Stimulated activated CD4-positive, alpha-beta T cell treated with anti-CD3 and anti-CD28 coated beads, Interleukin-1b, Interleukin-23, amount 100 ng/mL, for 1 hour (primary cell): ENCODE measurements at regions not wholly inside any gene's neighbourhood (a gene's known extent, or its start where the extent isn't known, plus 50 kb on each side); places are given as distances from the start of the nearest gene placed in this dataset.
"Not testable (repeated sequence)": the region's sequence is repeated elsewhere in the genome, so short reads cannot be mapped to it uniquely, and the experiment has no call there.

Experiments
- DNase-seq, 2 donors: peaks; one replicate each; pipeline ENCODE4 v3.0.0-alpha.2; 2020; ENCODE audit warnings: low read depth in 2 of 2

DNA sequence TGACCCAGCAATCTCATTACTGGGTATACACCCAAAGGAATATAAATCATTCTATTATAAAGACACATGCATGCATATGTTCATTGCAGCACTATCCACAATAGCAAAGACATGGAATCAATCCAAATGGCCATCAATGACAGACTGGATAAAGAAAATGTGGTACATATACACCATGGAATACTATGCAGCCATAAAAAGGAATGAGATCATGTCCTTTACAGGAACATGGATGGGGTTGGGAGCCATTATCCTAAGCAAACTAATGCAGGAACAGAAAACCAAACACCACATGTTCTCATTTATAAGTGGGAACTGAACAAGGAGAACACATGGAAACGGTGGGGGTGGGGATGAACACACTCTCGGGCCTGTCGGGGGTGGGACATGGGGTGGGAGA is 129.2 kb upstream of the STK26 start:
- not testable (repeated sequence) for DNase-seq

DNA sequence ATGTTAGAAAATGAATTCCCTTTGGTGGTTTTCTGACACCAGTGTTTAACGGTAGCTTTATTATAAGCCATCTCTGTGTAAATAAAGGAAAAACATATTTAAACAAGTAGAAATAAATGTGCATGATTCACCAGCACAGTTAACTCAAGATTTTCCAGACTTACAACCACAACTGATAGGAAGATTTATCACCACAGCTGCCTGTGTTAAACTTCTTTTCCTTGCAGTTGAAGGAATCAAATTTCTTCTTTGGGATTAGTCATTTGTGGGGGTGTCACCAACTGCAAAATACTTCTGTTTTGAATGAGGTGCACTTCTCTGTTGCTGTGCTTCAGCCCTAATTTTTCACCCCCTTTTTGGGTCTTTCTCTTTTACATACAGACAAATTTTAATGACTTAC is 128.1 kb upstream of the STK26 start:
- no peak for DNase-seq

- DNase-seq, result no peak
These were observed 127.3 kb upstream of the STK26 start for GRCh38 chrX:131895807-131896206.

- no peak for DNase-seq
These were observed 121.6 kb upstream of the STK26 start for GRCh38 chrX:131901546-131901945.

DNA sequence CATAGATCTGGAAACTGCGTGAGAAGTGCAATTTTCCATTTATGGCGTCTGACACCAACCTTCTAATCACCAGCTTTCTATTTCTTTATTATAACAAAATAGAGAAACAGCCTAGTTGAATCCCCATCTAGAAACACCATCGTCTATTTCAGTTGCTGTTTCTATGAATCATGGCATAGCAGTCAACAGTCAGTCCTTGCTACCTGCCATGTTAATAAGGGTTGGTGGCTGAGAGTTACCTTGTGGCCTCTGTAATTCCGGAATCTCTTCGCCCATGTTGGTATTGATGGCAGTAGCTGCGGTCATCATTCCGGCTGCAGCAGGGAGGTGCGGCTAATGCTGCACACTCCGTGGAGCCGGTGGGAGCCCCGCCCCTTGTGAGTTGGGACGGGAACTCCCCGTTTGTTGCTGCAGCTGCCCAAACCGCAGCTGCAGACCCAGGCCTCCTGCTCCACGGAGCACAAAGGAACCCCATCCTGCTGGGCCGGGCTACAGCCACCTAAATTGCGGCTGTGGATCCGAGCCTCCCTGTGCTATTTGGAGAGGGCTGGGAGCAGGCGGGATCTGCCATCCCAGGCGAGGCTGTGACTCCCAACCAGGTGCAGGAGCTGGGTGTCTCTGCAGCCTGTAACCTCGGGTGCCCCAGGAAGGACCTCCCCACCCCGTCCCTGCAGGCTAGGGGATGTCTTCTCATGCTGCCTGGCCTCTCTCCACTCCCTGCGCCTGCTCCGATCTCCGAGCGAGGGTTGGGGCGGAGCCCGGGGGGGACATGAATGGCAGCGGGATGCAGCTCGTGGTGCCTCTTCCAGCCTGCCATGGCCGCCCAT is 115.4 kb upstream of the STK26 start:
- DNase-seq, result no peak

DNA sequence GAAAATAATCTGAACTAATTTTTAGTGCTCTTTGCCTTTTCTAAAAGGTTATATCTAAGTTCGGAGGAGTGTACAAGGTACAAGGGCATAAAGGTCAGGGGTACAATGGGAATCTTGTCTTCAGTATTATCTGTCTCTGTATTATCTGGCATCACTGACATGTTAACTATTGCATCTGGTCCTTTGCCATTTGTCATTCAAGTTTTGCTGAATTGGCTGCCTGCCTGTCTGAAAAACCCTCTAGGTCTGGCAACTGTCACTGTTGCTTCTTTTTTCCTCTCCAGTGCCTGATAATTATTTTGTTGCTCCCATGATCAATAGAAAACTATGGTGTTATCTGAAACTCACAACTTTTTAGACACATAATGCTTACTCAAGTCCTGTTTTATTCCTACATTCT is 112.5 kb upstream of the STK26 start:
- no peak for DNase-seq

GRCh38 chrX:131915488-131915887 is 107.6 kb upstream of the STK26 start:
- DNase-seq, result no peak

- no peak for DNase-seq
These were observed 105.5 kb upstream of the STK26 start for GRCh38 chrX:131917588-131917987.

DNA sequence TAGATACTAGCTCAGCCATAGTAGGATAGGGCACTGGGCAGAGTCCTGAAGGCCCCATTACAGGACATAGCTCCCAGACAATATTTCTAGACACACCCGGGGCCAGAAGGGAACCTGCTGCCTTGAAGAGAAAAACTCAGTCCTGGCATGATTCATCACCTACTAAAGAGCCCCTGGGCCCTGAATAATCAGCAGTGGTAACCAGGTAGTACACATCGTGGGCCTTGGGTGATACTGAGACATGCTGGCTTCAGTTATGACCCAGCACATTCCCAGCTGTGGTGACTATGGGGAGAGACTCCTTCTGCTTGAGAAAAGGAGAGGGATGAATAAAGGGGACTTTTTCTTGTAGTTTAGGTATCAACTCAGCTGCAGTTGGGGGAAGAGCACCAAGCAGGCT is 104.3 kb upstream of the STK26 start:
- no peak for DNase-seq

DNA sequence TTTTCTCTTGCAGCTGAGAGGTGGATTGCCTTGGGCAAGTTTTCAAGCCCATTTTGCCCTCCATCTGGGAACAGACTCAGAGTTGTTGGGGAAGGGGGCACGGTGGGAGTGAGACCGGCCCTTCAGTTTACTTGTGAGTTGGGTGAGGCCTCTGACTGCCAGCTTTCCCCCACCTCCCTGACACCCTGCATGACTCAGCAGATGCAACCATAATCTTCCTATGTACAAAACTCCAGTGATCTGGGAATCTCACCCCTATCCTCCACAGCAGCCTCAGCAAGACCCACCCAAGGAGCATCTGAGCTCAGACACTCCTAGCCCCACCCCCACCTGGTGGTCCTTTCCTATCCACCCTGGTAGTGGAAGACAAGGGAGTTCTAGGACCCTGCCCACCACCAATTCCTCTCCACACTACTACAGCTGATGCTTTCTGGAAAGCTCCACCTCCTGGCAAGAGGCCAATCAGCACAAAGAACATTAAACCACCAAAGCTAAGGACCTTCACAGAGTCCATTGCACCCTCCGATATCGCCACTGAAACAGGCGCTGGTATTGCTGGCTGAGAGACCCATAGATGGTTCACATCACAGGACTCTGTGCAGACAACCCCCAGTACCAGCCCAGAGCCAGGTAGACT is 99.4 kb upstream of the STK26 start:
- no peak for DNase-seq

DNA sequence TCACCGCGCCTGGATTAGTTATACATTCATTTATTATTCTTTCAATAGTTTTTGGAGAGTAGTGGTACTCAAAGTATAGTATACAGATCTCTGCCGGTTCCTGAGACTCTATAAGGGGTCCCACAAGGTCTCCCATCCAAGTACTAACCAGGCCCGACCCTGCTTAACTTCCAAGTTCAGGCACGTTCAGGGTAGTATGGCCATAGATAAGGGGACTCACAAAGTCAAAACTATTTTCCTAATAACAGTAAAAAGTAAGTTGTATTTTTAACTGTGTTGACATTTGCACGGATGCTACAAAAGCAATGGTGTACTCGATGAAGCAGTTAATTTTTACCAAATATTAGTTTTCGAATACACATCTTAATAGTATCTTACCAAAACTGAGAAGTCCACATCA is 84.4 kb upstream of the STK26 start:
- no peak for DNase-seq

DNA sequence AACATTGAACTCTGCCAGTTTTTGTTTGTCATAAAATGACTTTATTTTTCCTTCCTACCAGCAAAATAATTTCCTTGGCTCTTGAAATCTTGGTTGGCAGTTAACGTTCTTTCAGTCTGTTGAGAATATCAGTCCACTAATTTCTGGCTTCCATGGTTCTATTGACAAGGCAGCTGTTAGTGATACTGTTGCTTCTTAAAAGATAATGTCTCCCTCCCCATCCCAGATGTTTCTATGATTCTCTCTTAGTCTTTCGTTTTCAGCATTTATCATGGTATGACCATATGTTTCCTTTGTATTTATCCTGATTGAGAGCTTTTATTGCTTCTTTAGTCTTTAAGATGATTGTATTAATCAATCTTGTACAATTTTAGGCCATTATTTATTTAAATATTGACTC is 81.1 kb upstream of the STK26 start:
- no peak for DNase-seq

- DNase-seq, result no peak
These were observed 77.9 kb upstream of the STK26 start for GRCh38 chrX:131944936-131945902.

DNA sequence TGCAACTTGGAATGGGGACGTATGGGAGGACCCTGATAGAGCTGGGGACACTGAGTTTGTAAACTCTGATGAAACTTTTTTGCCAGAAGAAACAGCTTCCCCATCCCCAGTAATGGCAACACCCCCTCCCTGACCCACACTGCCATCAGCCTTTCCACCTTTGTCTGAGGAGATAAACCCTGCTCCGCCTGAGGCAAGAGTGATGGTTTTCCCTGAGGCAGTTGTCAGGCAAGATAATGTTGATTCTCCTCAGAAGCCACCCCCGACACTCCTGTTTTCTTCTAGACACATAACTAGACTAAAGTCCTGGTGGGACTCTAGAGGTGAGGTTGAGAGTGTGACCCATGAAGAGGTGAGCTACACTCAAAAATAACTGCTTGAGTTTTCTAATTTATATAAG is 71.9 kb upstream of the STK26 start:
- no peak for DNase-seq

DNA sequence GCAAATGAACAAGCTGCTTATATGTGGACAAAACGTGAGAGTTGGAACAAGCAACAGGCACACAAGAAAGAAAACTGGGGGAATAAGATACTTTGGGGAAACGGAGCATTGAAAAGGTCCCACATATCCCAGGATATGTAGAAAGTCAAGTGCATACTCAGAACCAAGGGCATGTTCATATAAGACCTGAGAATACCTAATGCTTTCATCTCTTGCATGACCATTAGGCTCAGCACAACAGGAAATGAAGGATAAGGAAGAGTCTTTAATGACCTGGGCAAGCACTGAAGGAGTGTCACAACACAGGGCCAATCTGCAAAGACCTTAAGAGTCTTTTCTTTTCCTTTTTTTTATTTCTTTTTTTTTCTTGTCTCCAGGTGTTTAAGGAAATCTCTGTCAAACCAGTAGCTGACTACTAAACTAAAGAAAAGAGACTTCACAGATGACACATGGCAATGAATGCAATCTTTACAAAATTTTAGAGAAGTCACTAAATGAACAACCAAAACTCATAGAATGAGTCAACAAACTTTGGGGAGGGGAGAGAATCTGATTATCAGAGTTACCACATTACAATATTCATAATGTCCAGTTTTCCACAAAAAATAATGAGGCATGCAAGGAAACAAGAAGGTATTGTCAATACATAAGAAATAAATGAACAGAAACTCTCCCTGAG is 67.9 kb upstream of the STK26 start:
- no peak for DNase-seq

GRCh38 chrX:131958724-131959123 is 64.4 kb upstream of the STK26 start:
- no peak for DNase-seq

GRCh38 chrX:131970347-131970746 is 52.8 kb upstream of the STK26 start:
- no peak for DNase-seq
